ENCODE measurements at regions not wholly inside any gene's neighbourhood (a gene's known extent, or its start where the extent isn't known, plus 50 kb on each side); places are given as distances from the start of the nearest gene placed in this dataset.
A peak's percentile ranks its signal among the peaks of the same experiment; 100 is the strongest.

- Histone ChIP-seq H4K20me1 (ENCODE audit: control insufficient read depth, insufficient read depth, insufficient read length) (no peaks in the 10 kb centered on the region), H2AFZ (ENCODE audit: low read length) (no peak overlapping the region), H3K4me1 (ENCODE audit: insufficient read depth, low read length) (no peaks in the 10 kb centered on the region), H3K79me2 (ENCODE audit: insufficient read depth, low read length) (no peaks in the 10 kb centered on the region), H3K23ac (ENCODE audit: insufficient read length, low read depth, low read length) (no peak overlapping the region), H3K18ac (ENCODE audit: insufficient read length, low read depth, low read length) (no peak overlapping the region), H3K14ac (ENCODE audit: insufficient read depth, low read length) (no peak overlapping the region), H2BK20ac (ENCODE audit: low read depth, low read length, poor library complexity, severe bottlenecking) (no peak overlapping the region), H3K79me1 (ENCODE audit: insufficient read depth, low read depth, low read length, poor library complexity, severe bottlenecking) (no peaks in the 10 kb centered on the region), H2BK120ac (ENCODE audit: low read depth, low read length, poor library complexity, severe bottlenecking) (no peak overlapping the region), H2BK12ac (ENCODE audit: insufficient read length, low read depth, low read length) (no peak overlapping the region), H3K9me3 (ENCODE audit: control insufficient read depth, low read depth, low read length) (no peaks in the 10 kb centered on the region), H2BK5ac (ENCODE audit: insufficient read length, low read length) (no peak overlapping the region), H3K23me2 (ENCODE audit: insufficient read length, low read depth, low read length, poor library complexity, severe bottlenecking) (no peaks in the 10 kb centered on the region), H3T11ph (ENCODE audit: low read length) (no peak overlapping the region), H3K27me3 (ENCODE audit: insufficient read depth, low read length) (no peaks in the 10 kb centered on the region), H4K5ac (ENCODE audit: insufficient read length, low read depth, low read length) (no peak overlapping the region), H3K4me2 (ENCODE audit: insufficient read depth, insufficient read length, low read length) (no peak overlapping the region), H3K4ac (ENCODE audit: low read depth, low read length) (no peak overlapping the region), H3K27ac (ENCODE audit: insufficient read length, low read depth, low read length) (no peak overlapping the region), H2BK15ac (ENCODE audit: low read depth, low read length) (no peak overlapping the region), H3K9ac (ENCODE audit: extremely low read depth, insufficient read length, low read length) (no peak overlapping the region), H4K8ac (replicated peaks; ENCODE audit: insufficient read length, low read depth, low read length) (no peak overlapping the region), H4K91ac (ENCODE audit: insufficient read length, low read depth, low read length) (no peak overlapping the region), H2AK5ac (ENCODE audit: insufficient read length, low read length) (no peak overlapping the region), H3K56ac (ENCODE audit: insufficient read length, low read depth, low read length) (no peak overlapping the region)
- Mint-ChIP-seq H3K4me3 (no peak overlapping the region), H3K9me3 (no peaks in the 10 kb centered on the region), H3K36me3 (ENCODE audit: insufficient read depth in 1 of 3, low read depth in 3 of 3) (no peaks in the 10 kb centered on the region), H3K27me3 (ENCODE audit: low read depth) (no peaks in the 10 kb centered on the region), H3K4me1 (peaks cover 13 to 15% of the 10 kb centered on the region in 2 experiments), H3K27ac (no peak overlapping the region)
- no peak for DNase-seq
- no CpG with 5 or more reads among the region's 3 CpGs for WGBS (ENCODE audit: extremely low coverage, insufficient read length, low lambda C conversion rate)
- TF ChIP-seq, protein P1, sequence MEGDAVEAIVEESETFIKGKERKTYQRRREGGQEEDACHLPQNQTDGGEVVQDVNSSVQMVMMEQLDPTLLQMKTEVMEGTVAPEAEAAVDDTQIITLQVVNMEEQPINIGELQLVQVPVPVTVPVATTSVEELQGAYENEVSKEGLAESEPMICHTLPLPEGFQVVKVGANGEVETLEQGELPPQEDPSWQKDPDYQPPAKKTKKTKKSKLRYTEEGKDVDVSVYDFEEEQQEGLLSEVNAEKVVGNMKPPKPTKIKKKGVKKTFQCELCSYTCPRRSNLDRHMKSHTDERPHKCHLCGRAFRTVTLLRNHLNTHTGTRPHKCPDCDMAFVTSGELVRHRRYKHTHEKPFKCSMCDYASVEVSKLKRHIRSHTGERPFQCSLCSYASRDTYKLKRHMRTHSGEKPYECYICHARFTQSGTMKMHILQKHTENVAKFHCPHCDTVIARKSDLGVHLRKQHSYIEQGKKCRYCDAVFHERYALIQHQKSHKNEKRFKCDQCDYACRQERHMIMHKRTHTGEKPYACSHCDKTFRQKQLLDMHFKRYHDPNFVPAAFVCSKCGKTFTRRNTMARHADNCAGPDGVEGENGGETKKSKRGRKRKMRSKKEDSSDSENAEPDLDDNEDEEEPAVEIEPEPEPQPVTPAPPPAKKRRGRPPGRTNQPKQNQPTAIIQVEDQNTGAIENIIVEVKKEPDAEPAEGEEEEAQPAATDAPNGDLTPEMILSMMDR (conservative IDR thresholded peaks at IDR 0.05) = peak; percentile 61
These were observed 648.0 kb downstream of the DACH1 start for GRCh38 chr13:71218960-71219359.
